Fibroblast of the aortic adventitia (primary cell): ENCODE measurements at regions not wholly inside any gene's neighbourhood (a gene's known extent, or its start where the extent isn't known, plus 50 kb on each side); places are given as distances from the start of the nearest gene placed in this dataset.

Experiments used
- DNase-seq: peaks from one replicate; pipeline ENCODE4 v3.0.0-alpha.2; 2010; ENCODE audit warnings: low read depth
- H3K4me3 ChIP-seq: 2 replicates; pipeline ENCODE4 v1.5.1; 2011; ENCODE audit warnings: low read depth, mild to moderate bottlenecking, control low read depth, low read length, moderate library complexity
- CTCF ChIP-seq: IDR thresholded peaks from 2 replicates; pipeline ENCODE4 v1.5.1; 2011; ENCODE audit warnings: mild to moderate bottlenecking, low read length, control low read depth, inconsistent platforms; ENCODE audit not compliant: insufficient read depth

- TF ChIP-seq CTCF, result no peak
- no peak for DNase-seq
- H3K4me3 ChIP-seq, result no peak overlapping the region
These were observed 118.2 kb upstream of the MPDZ start for GRCh38 chr9:13397661-13398060.

- TF ChIP-seq CTCF, result no peak
- no peak overlapping the region for H3K4me3 ChIP-seq
- no peak for DNase-seq
These were observed 117.7 kb upstream of the MPDZ start for GRCh38 chr9:13397220-13397619.

- TF ChIP-seq CTCF, result no peak
- no peak overlapping the region for H3K4me3 ChIP-seq
- no peak for DNase-seq
These were observed 116.9 kb upstream of the MPDZ start for GRCh38 chr9:13396418-13396817.

GRCh38 chr9:13395156-13395555 is 115.7 kb upstream of the MPDZ start:
- H3K4me3 ChIP-seq, result no peak overlapping the region
- peak; percentile 33 for DNase-seq
- TF ChIP-seq CTCF, result no peak

GRCh38 chr9:13388157-13388556 is 108.7 kb upstream of the MPDZ start:
- H3K4me3 ChIP-seq, result no peak overlapping the region
- TF ChIP-seq CTCF, result no peak
- peak; percentile 96 for DNase-seq

GRCh38 chr9:13387734-13388067 is 108.2 kb upstream of the MPDZ start:
- peak; percentile 64 for DNase-seq
- no peak for TF ChIP-seq CTCF
- no peak overlapping the region for H3K4me3 ChIP-seq

GRCh38 chr9:13386935-13387733 is 107.6 kb upstream of the MPDZ start:
- no peak for TF ChIP-seq CTCF
- H3K4me3 ChIP-seq, result no peak overlapping the region

More at GRCh38 chr9:13386935-13387733, 107.6 kb upstream of the MPDZ start:
- peak; percentile 97 for DNase-seq
